ENCODE measurements at regions not wholly inside any gene's neighbourhood (a gene's known extent, or its start where the extent isn't known, plus 50 kb on each side); places are given as distances from the start of the nearest gene placed in this dataset.
A peak's percentile ranks its signal among the peaks of the same experiment; 100 is the strongest.
"Not testable (repeated sequence)": the region's sequence is repeated elsewhere in the genome, so short reads cannot be mapped to it uniquely, and the experiment has no call there.

DNA sequence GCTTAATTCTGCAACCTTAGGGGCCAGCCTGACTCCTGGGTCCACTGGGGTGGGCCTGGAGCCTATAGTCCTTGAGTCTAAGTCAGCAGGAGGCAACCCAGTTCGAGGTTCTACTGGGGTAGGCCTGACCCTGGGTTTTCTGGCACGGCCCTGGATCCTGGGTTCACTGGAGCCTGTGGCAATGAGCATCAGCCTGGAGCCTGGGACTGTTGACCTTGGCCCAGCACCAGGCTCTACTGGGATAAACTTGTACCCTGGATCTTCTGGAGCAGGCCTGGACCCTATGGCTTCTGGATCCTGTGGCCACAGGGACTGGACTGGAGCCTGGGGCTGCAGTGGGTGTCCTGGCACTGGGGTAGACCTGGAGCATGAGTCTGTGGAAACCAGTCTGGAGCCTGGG is 874.3 kb upstream of the INTU start:
- no peak for DNase-seq (ENCODE audit: low read depth, low spot score)

DNA sequence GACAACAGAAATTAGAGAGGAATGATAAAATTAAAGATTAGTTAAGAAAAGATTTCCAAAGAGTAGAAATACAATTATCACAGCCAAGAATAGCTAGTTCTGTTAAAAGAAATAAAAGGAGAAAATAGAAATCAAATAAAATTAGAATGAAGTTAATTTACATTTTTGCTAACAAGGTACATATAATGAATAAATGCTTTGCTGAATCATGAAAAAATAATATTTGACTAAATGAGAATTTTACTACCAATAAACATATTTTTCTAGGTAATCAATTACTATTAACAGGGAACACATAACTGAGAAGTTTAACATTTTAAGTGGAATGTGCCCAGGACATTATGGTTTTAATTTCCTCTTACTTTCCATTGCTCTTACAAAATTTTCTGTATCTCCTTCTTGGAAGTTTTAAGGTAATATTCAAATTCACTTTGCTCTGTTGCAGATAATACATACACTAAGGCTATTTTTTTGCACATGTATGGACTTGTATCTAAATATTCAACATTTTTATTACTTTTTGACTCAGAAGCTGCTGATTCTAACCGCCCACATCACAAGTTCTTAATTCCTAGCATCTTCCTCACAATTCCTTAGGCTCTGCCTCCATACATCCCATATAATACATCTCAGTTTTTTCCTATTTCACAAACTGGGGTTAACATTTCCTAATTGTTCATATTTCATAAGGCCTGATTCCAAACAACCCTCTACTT is 870.7 kb upstream of the INTU start:
- no peak for DNase-seq (ENCODE audit: low read depth, low spot score)

DNA sequence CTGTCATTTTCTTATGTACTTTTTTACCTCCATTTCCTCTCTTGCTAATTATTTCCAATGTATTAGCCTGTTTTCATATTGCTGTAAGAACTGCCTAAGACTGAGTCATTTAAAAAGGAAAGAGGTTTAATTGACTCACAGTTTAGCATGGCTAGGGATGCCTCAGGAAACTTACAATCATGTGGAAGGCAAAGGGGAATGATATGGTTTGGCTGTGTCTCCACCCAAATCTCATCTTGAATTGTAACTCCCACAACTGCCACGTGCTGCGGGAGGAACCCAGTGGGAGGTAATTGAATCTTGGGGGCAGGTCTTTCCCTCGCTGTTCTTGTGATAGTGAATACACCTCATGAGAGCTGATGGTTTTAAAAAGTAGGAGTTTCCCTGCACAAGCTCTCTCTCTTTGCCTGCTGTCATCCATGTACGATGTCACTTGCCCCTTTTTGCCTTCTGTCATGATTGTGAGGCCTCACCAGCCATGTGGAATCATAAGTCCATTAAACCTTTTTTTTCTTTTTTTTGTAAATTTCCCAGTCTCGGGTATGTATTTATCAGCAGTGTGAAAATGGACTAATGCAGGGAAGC is 870.0 kb upstream of the INTU start:
- DNase-seq (ENCODE audit: low read depth, low spot score): no peak

- peak; percentile 57 for DNase-seq (ENCODE audit: low read depth, low spot score)
Observed at GRCh38 chr4:126766241-126766640, 866.5 kb upstream of the INTU start.

- DNase-seq (ENCODE audit: low read depth, low spot score): no peak
Observed at GRCh38 chr4:126768338-126768737, 864.4 kb upstream of the INTU start.

DNA sequence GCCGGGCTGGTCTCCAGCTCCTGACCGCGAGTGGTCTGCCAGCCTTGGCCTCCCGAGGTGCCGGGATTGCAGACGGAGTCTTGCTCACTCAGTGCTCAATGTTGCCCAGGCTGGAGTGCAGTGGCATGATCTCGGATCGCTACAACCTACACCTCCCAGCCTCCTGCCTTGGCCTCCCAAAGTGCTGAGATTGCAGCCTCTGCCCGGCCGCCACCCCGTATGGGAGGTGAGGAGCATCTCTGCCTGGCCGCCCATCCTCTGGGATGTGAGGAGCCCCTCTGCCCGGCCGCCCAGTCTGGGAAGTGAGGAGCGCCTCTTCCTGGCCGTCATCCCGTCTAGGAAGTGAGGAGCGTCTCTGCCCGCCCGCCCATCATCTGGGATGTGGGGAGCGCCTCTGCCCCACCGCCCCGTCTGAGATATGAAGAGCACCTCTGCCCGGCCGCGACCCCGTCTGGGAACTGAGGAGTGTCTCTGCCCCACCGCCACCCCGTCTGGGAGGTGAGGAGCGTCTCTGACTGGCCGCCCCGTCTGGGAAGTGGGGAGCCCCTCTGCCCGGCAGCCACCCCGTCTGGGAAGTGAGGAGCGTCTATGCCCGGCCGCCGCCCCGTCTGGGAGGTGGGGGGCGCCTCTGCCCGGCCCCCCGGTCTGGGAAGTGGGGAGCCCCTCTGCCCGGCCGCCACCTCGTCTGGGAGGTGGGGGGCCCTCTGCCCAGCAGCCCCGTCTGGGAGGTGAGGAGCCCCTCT is 861.8 kb upstream of the INTU start:
- not testable (repeated sequence) for DNase-seq (ENCODE audit: low read depth, low spot score)

- DNase-seq (ENCODE audit: low read depth, low spot score): not testable (repeated sequence)
Observed at GRCh38 chr4:126771618-126772017, 861.1 kb upstream of the INTU start.

GRCh38 chr4:126772662-126773061 is 860.1 kb upstream of the INTU start:
- no peak for DNase-seq (ENCODE audit: low read depth, low spot score)

DNA sequence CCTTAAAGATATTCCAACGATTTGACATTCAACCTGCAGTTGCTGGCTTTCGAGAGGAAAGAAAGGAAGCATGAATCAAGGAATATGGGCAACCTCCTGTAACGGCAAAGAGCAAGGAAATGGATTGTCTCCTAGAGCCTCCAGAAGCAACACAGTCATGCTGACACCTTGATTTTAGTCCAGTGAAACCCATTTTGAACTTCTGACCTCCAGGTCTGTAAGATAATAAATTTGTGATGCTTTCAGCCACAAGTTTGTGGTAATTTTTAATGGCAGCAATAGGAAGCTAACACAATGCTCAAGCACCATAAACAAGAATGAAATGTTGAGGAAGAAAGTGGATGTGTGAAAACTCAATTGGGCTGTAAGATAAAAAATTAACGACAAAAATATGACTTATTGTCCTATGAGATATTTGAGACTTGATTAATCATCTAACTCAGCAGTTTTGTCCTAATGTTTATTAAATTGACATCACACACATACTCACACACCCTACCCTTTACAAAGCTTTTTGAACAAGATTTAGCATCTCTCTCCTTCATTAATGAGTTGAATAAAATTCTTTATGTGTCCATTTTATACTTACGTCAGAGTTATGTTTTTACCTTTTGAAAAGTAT is 857.2 kb upstream of the INTU start:
- DNase-seq (ENCODE audit: low read depth, low spot score): no peak

DNA sequence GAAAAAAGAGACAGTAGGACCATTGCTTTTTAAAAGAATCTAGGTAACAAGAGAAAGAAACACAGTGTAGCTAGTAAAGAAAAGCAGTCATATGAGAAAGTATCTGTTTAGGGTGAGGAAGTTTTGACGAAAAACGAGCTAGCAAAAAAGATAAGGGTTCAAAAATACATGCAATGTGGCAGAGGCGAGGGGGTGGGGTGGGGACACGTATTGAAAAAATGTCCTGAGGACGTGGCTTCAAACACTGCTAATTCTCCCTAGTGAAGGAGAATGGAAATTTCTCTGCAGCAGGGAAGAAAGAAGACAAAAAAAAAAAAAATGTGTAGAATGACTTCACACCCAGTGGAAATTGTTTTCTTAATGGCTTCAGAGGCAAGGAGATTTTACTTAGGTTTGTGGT is 856.4 kb upstream of the INTU start:
- no peak for DNase-seq (ENCODE audit: low read depth, low spot score)

GRCh38 chr4:126777649-126778048 is 855.1 kb upstream of the INTU start:
- no peak for DNase-seq (ENCODE audit: low read depth, low spot score)

GRCh38 chr4:126778348-126778747 is 854.4 kb upstream of the INTU start:
- DNase-seq (ENCODE audit: low read depth, low spot score): peak; percentile 15

DNA sequence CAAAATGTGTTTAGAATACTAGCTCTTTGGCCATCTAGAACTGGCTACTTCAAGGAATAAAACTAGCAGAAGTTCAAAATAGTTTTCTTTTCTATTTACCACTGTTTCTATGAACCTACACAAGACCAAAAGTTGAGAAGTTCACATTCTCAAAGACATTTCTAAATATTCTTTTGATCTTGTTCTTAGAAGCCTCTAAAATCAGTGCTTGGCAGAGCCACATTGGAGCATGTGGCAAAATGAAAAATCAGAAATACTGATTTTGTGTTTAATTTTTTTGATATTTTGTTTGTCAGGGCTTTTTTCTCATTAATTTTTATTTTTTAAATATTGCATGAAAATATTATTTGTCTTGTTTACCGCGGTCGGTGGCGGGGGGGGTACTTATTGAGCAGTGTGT is 853.8 kb upstream of the INTU start:
- DNase-seq (ENCODE audit: low read depth, low spot score): no peak

GRCh38 chr4:126779436-126780166 is 853.2 kb upstream of the INTU start:
- DNase-seq (ENCODE audit: low read depth, low spot score): no peak

- DNase-seq (ENCODE audit: low read depth, low spot score): no peak
Observed at GRCh38 chr4:126783191-126783590, 849.6 kb upstream of the INTU start.

GRCh38 chr4:126784966-126785580 is 847.7 kb upstream of the INTU start:
- no peak for DNase-seq (ENCODE audit: low read depth, low spot score)

GRCh38 chr4:126790633-126791032 is 842.1 kb upstream of the INTU start:
- no peak for DNase-seq (ENCODE audit: low read depth, low spot score)

- DNase-seq (ENCODE audit: low read depth, low spot score): no peak
Observed at GRCh38 chr4:126794363-126794762, 838.4 kb upstream of the INTU start.

DNA sequence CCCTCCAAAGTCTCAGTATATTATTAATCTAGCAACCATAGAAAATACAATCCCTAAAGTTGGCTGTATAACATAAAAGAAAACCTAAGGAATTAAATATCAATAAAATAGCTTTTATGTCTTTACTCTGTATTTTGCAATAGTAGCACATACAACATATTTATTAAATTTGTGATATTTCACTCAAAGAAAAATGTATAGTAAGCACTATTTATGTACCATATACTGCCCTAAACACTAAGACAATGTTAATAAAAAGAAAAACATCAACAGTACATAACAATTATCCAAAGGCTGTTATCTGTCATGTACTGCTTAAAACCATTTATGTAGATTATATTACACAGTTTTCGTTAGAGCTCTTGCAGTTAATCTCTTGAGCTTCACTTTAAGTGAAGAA is 834.5 kb upstream of the INTU start:
- no peak for DNase-seq (ENCODE audit: low read depth, low spot score)

- no peak for DNase-seq (ENCODE audit: low read depth, low spot score)
Observed at GRCh38 chr4:126799416-126799815, 833.3 kb upstream of the INTU start.

GRCh38 chr4:126799971-126800574 is 832.7 kb upstream of the INTU start:
- DNase-seq (ENCODE audit: low read depth, low spot score): no peak
